ENCODE measurements at regions not wholly inside any gene's neighbourhood (a gene's known extent, or its start where the extent isn't known, plus 50 kb on each side); places are given as distances from the start of the nearest gene placed in this dataset.
A peak's percentile ranks its signal among the peaks of the same experiment; 100 is the strongest.

DNA sequence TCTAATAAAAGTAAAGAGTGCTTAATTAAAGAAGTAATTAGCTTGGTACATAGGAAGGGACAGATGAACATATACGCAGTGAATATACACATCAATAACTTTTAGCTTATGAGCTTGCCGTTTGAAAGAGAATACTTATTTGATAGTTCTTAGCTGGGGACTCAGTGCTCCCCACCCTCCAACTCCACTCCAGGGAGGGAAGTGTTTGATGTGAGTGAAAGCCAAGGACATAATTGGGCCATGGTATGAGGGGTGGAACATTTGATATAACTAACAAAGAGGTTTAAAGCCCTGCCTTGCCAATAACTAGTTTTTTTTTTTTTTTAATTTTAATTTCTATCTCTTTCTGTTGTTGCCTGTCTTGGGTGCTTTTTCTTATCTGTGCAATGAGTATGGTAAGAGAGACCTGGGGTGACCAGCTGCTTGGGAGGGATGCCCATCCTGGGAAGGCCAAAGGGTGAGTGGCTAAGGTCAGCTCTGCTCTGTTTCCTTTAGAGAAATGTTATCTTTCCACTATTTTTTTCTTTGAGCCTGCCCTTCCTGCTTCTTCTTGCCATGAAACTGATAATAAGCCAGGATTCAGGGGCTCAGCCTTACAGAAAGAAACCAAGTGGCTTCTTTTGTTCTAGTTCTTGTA, 132.8 kb upstream of the CPSF6 start:
- Histone ChIP-seq H3K9me3 (no peaks in the 10 kb centered on the region), H3K27ac (no peak overlapping the region), H3K4me1 (peaks cover 51 to 63% of the 10 kb centered on the region in 2 donors), H3K27me3 (no peaks in the 10 kb centered on the region), H3K4me3 (replicated peaks in 1 of 3) (no peak overlapping the region), H3K36me3 (no peaks in the 10 kb centered on the region)
- no peak for DNase-seq
- TF ChIP-seq, protein P1, sequence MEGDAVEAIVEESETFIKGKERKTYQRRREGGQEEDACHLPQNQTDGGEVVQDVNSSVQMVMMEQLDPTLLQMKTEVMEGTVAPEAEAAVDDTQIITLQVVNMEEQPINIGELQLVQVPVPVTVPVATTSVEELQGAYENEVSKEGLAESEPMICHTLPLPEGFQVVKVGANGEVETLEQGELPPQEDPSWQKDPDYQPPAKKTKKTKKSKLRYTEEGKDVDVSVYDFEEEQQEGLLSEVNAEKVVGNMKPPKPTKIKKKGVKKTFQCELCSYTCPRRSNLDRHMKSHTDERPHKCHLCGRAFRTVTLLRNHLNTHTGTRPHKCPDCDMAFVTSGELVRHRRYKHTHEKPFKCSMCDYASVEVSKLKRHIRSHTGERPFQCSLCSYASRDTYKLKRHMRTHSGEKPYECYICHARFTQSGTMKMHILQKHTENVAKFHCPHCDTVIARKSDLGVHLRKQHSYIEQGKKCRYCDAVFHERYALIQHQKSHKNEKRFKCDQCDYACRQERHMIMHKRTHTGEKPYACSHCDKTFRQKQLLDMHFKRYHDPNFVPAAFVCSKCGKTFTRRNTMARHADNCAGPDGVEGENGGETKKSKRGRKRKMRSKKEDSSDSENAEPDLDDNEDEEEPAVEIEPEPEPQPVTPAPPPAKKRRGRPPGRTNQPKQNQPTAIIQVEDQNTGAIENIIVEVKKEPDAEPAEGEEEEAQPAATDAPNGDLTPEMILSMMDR (IDR thresholded peaks at IDR 0.05), result no peak
- no peak for TF ChIP-seq POLR2A (IDR thresholded peaks at IDR 0.05)
- intact Hi-C loops (cut with DNase I), result no loop called here
- WGBS, 2 donors, result 94% methylated on average over 2 of the region's 2 CpGs

DNA sequence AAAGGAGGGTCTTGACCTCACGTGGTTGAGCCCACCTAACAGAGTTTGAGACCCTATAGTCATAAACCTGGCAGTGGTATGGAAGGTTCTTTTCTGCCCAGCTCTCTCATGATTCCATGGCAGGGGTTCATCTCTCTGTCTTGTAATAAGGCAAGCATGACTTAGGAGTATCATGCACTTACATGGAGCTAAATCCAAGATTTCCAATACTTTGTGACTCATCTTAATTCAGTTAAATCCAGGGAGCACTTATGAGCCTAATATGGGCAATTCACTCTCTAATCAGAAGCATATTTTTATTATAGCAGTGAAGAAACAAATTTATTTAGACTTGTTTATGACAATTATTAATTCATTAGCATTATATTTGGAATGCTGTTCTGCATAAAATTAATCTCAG, 131.8 kb upstream of the CPSF6 start:
- H3K27me3 ChIP-seq, result no peaks in the 10 kb centered on the region
- peak overlapping the region in 2 of 3 donors; percentile 19 to 39 for H3K27ac ChIP-seq
- WGBS, 2 donors, result 87 to 93% methylated on average over 1 of the region's 1 CpG
- DNase-seq, result no peak
- no peak for TF ChIP-seq POLR2A (IDR thresholded peaks at IDR 0.05)
- TF ChIP-seq, protein P1 (IDR thresholded peaks at IDR 0.05), result no peak
- H3K36me3 ChIP-seq, result no peaks in the 10 kb centered on the region
- H3K4me1 ChIP-seq, result peaks cover 46 to 53% of the 10 kb centered on the region in 2 donors
- intact Hi-C loops (cut with DNase I), result no loop called here
- no peak overlapping the region for H3K4me3 ChIP-seq (replicated peaks in 1 of 3)
- no peaks in the 10 kb centered on the region for H3K9me3 ChIP-seq

DNA sequence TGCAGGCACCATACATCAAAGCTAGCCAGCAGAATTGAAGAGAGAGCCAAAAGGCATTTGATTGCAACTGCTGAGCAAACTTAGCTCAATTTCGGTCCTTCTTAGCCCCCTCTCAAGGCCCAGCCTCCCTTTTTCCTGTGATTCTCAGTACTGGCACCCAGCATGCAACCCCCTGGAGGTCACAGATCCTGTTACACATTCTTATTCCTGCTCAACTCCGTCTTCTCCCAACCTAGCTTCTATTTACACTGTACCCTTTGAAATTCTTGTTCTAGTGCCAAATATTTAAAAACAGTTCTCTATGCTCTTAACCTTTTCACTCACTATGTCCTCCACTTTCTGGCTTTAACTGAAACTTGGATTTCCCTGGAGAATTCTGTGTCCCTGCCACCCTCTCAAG, 131.3 kb upstream of the CPSF6 start:
- H3K9me3 ChIP-seq, result no peaks in the 10 kb centered on the region
- H3K36me3 ChIP-seq, result no peaks in the 10 kb centered on the region
- H3K4me1 ChIP-seq, result peaks cover 44 to 48% of the 10 kb centered on the region in 2 donors
- no peak for TF ChIP-seq POLR2A (IDR thresholded peaks at IDR 0.05)
- TF ChIP-seq, protein P1 (IDR thresholded peaks at IDR 0.05), result peak in 3 of 6 experiments; percentile 20 to 51 (median 24)
- no peak overlapping the region for H3K4me3 ChIP-seq (replicated peaks in 1 of 3)
- intact Hi-C loops (cut with DNase I), result no loop called here
- H3K27ac ChIP-seq, result peak overlapping the region in 2 of 3 donors; percentile 19 to 39
- DNase-seq, result peak in 1 of 2 donors; percentile 35
- H3K27me3 ChIP-seq, result no peaks in the 10 kb centered on the region
- 6 to 9% methylated on average over 2 of the region's 2 CpGs for WGBS, 2 donors

DNA sequence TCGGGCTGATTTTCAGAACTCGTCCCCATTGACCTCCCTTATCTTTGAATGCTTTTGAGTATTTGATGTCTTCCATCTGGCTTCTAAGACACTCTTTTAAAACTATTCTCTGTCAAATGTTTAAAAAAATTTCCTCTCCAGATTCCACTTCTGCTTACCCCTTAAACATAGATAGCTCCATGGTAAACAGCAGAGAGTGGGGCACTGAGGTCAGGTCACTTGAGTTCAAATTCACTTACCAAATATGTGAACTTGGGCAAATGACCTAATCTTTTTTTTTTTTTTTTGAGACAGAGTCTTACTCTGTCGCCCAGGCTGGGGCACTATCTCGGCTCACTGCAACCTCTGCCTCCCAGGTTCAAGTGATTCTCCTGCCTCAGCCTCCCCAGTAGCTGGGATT, 126.8 kb upstream of the CPSF6 start:
- no peak for DNase-seq
- Histone ChIP-seq H3K27ac (no peak overlapping the region), H3K4me1 (peaks cover 11 to 14% of the 10 kb centered on the region in 2 donors), H3K4me3 (replicated peaks in 1 of 3) (no peak overlapping the region), H3K9me3 (no peaks in the 10 kb centered on the region), H3K36me3 (no peaks in the 10 kb centered on the region), H3K27me3 (no peaks in the 10 kb centered on the region)
- no peak for TF ChIP-seq POLR2A (IDR thresholded peaks at IDR 0.05)
- TF ChIP-seq, protein P1 (IDR thresholded peaks at IDR 0.05), result no peak
- intact Hi-C loops (cut with DNase I), result no loop called here
- WGBS, 2 donors, result 67 to 70% methylated on average over 4 of the region's 4 CpGs

DNA sequence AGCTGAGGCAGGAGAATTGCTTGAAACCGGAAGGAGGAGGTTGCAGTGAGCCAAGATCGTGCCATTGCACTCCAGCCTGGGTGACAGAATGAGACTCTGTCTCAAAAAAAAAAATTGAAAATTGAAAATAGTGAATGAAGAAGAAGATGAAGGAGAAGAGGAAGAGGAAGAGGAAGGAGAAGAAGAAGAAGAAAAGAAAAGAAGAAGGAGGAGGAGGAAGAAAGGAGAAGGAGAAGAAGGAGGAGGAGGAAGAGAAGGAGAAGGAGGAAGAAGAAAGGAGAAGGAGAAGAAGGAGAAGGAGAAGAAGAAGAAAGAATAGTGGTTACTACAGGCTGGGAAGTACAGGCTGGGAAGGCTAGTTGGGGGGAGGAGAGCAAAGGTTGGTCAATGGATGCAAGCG, 124.3 kb upstream of the CPSF6 start:
- Histone ChIP-seq H3K9me3 (no peaks in the 10 kb centered on the region), H3K4me3 (replicated peaks in 1 of 3) (no peak overlapping the region), H3K27me3 (no peaks in the 10 kb centered on the region), H3K27ac (no peak overlapping the region), H3K36me3 (no peaks in the 10 kb centered on the region), H3K4me1 (no peaks in the 10 kb centered on the region)
- no peak for DNase-seq
- intact Hi-C loops (cut with DNase I), result no loop called here
- WGBS, 2 donors, result 91 to 98% methylated on average over 2 of the region's 3 CpGs
- no peak for TF ChIP-seq POLR2A (IDR thresholded peaks at IDR 0.05)
- TF ChIP-seq, protein P1 (IDR thresholded peaks at IDR 0.05), result no peak
